ENCODE measurements at regions not wholly inside any gene's neighbourhood (a gene's known extent, or its start where the extent isn't known, plus 50 kb on each side); places are given as distances from the start of the nearest gene placed in this dataset.

GRCh38 chr12:93288626-93289025 lies 89.1 kb upstream of the NUDT4 start:
- TF ChIP-seq CTCF (IDR thresholded peaks at IDR 0.05; ENCODE audit: insufficient read depth, low read depth, low read length) (no peak), EZH2 (IDR thresholded peaks at IDR 0.05; ENCODE audit: insufficient read depth, low read length) (no peak)

Data from astrocyte (in vitro differentiated cells and primary cell).